Thoracic aorta (tissue), 2 donors: ENCODE measurements at regions not wholly inside any gene's neighbourhood (a gene's known extent, or its start where the extent isn't known, plus 50 kb on each side); places are given as distances from the start of the nearest gene placed in this dataset.

ENCODE experiments used
- ATAC-seq: fragments of 150-250 bp; one replicate; pipeline ENCODE4 v1.8.0; 2017; ENCODE audit warnings: low read depth; ENCODE audit not compliant: insufficient number of reproducible peaks, low FRiP score
- DNase-seq: peaks from one replicate; pipeline ENCODE4 v3.0.0-alpha.2; 2020; ENCODE audit warnings: low spot score
- H3K27ac ChIP-seq, 2 donors: fragments of 200-600 bp; sonication (generic); 1 replicate in 1 of 2; 2 replicates in 1 of 2; pipeline ENCODE4 v1.5.1; 2016; ENCODE audit warnings: mild to moderate bottlenecking in 2 of 2, moderate library complexity in 2 of 2
- H3K27me3 ChIP-seq: fragments of 200-600 bp; sonication (generic); replicated peaks from 2 replicates; pipeline ENCODE4 v1.6.0; 2016; ENCODE audit warnings: mild to moderate bottlenecking; ENCODE audit not compliant: insufficient read depth
- H3K36me3 ChIP-seq: fragments of 200-600 bp; sonication (generic); one replicate; pipeline ENCODE4 v1.5.1; 2016
- H3K4me1 ChIP-seq, 2 donors: fragments of 200-600 bp; sonication (generic); 1 replicate in 1 of 2; 2 replicates in 1 of 2; pipeline versions ENCODE4 v1.5.1 to v1.6.0; 2016; ENCODE audit warnings: low read depth in 2 of 2, mild to moderate bottlenecking in 1 of 2; ENCODE audit not compliant: control insufficient read depth in 1 of 2
- H3K4me3 ChIP-seq: fragments of 200-600 bp; sonication (generic); 2 replicates; pipeline ENCODE4 v1.5.1; 2016; ENCODE audit warnings: mild to moderate bottlenecking
- H3K9me3 ChIP-seq: fragments of 200-600 bp; sonication (generic); 2 replicates; pipeline ENCODE4 v1.5.1; 2016
- TF ChIP-seq, protein P1 (sequence below): fragments of 200-600 bp; sonication (generic); IDR thresholded peaks from one replicate; pipeline ENCODE4 v1.5.1; 2019; ENCODE audit warnings: antibody characterized with exemption

- no peak for ATAC-seq
- Histone ChIP-seq H3K4me3 (no peak overlapping the region), H3K9me3 (peaks cover 12% of the 10 kb centered on the region), H3K27ac (no peak overlapping the region), H3K27me3 (no peaks in the 10 kb centered on the region), H3K4me1 (no peaks in the 10 kb centered on the region), H3K36me3 (no peaks in the 10 kb centered on the region)
- TF ChIP-seq, protein P1, sequence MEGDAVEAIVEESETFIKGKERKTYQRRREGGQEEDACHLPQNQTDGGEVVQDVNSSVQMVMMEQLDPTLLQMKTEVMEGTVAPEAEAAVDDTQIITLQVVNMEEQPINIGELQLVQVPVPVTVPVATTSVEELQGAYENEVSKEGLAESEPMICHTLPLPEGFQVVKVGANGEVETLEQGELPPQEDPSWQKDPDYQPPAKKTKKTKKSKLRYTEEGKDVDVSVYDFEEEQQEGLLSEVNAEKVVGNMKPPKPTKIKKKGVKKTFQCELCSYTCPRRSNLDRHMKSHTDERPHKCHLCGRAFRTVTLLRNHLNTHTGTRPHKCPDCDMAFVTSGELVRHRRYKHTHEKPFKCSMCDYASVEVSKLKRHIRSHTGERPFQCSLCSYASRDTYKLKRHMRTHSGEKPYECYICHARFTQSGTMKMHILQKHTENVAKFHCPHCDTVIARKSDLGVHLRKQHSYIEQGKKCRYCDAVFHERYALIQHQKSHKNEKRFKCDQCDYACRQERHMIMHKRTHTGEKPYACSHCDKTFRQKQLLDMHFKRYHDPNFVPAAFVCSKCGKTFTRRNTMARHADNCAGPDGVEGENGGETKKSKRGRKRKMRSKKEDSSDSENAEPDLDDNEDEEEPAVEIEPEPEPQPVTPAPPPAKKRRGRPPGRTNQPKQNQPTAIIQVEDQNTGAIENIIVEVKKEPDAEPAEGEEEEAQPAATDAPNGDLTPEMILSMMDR = no peak
- DNase-seq = no peak
Observed at GRCh38 chr11:28384418-28384817, 276.2 kb downstream of the METTL15 start.

DNA sequence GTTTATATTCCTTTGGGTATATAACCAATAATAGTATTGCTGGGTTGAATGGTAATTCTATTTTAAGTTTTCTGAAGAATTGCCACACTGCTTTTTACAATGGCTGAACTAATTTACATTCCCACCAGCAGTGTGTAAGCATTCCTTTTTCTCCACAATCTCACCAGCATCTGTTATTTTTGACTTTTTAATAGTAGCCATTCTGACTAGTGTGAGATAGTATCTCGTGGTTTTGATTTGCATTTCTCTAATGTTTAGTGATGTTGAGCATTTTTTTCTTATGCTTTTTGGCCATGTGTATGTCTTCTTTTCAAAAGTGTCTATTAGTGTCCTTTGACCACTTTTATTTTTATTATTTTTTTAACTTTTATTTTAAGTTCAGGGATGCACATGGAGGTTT lies 275.3 kb downstream of the METTL15 start:
- TF ChIP-seq, protein P1 = no peak
- ATAC-seq (no peak), DNase-seq (no peak)
- Histone ChIP-seq H3K27ac (no peak overlapping the region), H3K4me3 (no peak overlapping the region), H3K9me3 (peaks cover 12% of the 10 kb centered on the region), H3K27me3 (no peaks in the 10 kb centered on the region), H3K36me3 (no peaks in the 10 kb centered on the region), H3K4me1 (no peaks in the 10 kb centered on the region)
